Mesenchymal stem cell (in vitro differentiated cells and primary cell): ENCODE measurements at regions not wholly inside any gene's neighbourhood (a gene's known extent, or its start where the extent isn't known, plus 50 kb on each side); places are given as distances from the start of the nearest gene placed in this dataset.

Experiments used
- DNase-seq: peaks from one replicate; pipeline ENCODE4 v3.0.0-alpha.2; 2013
- H2AFZ ChIP-seq: one replicate; pipeline ENCODE4 v1.6.1; 2013; ENCODE audit warnings: low read depth, mild to moderate bottlenecking, control low read depth, inconsistent platforms, low read length, moderate library complexity
- H2AK5ac ChIP-seq: 2 replicates; pipeline ENCODE4 v1.6.1; 2013; ENCODE audit warnings: low read length, moderate library complexity, mild to moderate bottlenecking, inconsistent platforms; ENCODE audit not compliant: severe bottlenecking
- H2BK120ac ChIP-seq: one replicate; pipeline ENCODE4 v1.6.1; 2013; ENCODE audit warnings: low read depth, mild to moderate bottlenecking, inconsistent platforms, low read length, moderate library complexity
- H2BK12ac ChIP-seq, 2 experiments: one replicate each; pipeline ENCODE4 v1.6.1; 2013; ENCODE audit warnings: inconsistent platforms in 2 of 2, low read length in 2 of 2, mild to moderate bottlenecking in 2 of 2, moderate library complexity in 2 of 2, control low read depth in 1 of 2
- H2BK15ac ChIP-seq: one replicate; pipeline ENCODE4 v1.6.1; 2013; ENCODE audit warnings: mild to moderate bottlenecking, low read depth, inconsistent platforms; ENCODE audit not compliant: poor library complexity, severe bottlenecking
- H2BK5ac ChIP-seq: 2 replicates; pipeline ENCODE4 v1.6.1; 2013; ENCODE audit warnings: low read depth, mild to moderate bottlenecking, low read length, control low read depth, inconsistent platforms; ENCODE audit not compliant: poor library complexity, severe bottlenecking
- H3K14ac ChIP-seq, 2 experiments: one replicate each; pipeline ENCODE4 v1.6.1; 2013; ENCODE audit warnings: inconsistent platforms in 2 of 2, low read length in 2 of 2, control low read depth in 1 of 2, mild to moderate bottlenecking in 1 of 2, moderate library complexity in 1 of 2
- H3K18ac ChIP-seq, 2 experiments: one replicate each; pipeline ENCODE4 v1.6.1; 2013; ENCODE audit warnings: inconsistent platforms in 2 of 2, low read length in 2 of 2, control low read depth in 1 of 2, low read depth in 1 of 2, mild to moderate bottlenecking in 1 of 2
- H3K23ac ChIP-seq, 2 experiments: one replicate each; pipeline ENCODE4 v1.6.1; 2013; ENCODE audit warnings: inconsistent platforms in 2 of 2, low read length in 2 of 2, mild to moderate bottlenecking in 2 of 2, moderate library complexity in 2 of 2, control low read depth in 1 of 2
- H3K27ac ChIP-seq: 2 replicates; pipeline ENCODE4 v1.5.1; 2013; ENCODE audit warnings: mild to moderate bottlenecking, moderate library complexity, low read length, control low read depth, inconsistent platforms; ENCODE audit not compliant: poor library complexity, severe bottlenecking
- H3K27me3 ChIP-seq, 2 experiments: 2 replicates each; pipeline versions ENCODE4 v1.6.1 to v1.7.0; 2013; ENCODE audit warnings: low read length in 2 of 2, mild to moderate bottlenecking in 2 of 2, moderate library complexity in 2 of 2, control low read depth in 1 of 2, inconsistent platforms in 1 of 2; ENCODE audit not compliant: control insufficient read depth in 1 of 2, insufficient read depth in 1 of 2
- H3K36me3 ChIP-seq, 2 experiments: 2 replicates each; pipeline versions ENCODE4 v1.6.1 to v1.7.0; 2013; ENCODE audit warnings: low read length in 2 of 2, control low read depth in 1 of 2, inconsistent platforms in 1 of 2, low read depth in 1 of 2, mild to moderate bottlenecking in 1 of 2; ENCODE audit not compliant: insufficient read depth in 2 of 2, control insufficient read depth in 1 of 2
- H3K4ac ChIP-seq, 2 experiments: one replicate each; pipeline ENCODE4 v1.6.1; 2013; ENCODE audit warnings: inconsistent platforms in 2 of 2, low read length in 2 of 2, mild to moderate bottlenecking in 2 of 2, moderate library complexity in 2 of 2, control low read depth in 1 of 2, low read depth in 1 of 2
- H3K4me1 ChIP-seq: 2 replicates; pipeline ENCODE4 v1.6.1; 2013; ENCODE audit warnings: low read depth, low read length, control low read depth; ENCODE audit not compliant: control insufficient read depth, insufficient read depth
- H3K4me2 ChIP-seq: 2 replicates; pipeline ENCODE4 v1.6.1; 2013; ENCODE audit warnings: low read length, mild to moderate bottlenecking, inconsistent platforms; ENCODE audit not compliant: poor library complexity, severe bottlenecking
- H3K4me3 ChIP-seq, 2 experiments: 2 replicates each; pipeline versions ENCODE4 v1.5.1 to v1.7.0; 2013; ENCODE audit warnings: low read length in 2 of 2, mild to moderate bottlenecking in 2 of 2, control low read depth in 1 of 2, low read depth in 1 of 2; ENCODE audit not compliant: insufficient read depth in 1 of 2
- H3K79me1 ChIP-seq: replicated peaks from 2 replicates; pipeline ENCODE4 v1.6.1; 2013; ENCODE audit warnings: mild to moderate bottlenecking, control low read depth, low read length, inconsistent platforms; ENCODE audit not compliant: poor library complexity, severe bottlenecking
- H3K9ac ChIP-seq: 2 replicates; pipeline ENCODE4 v1.7.0; 2013; ENCODE audit warnings: mild to moderate bottlenecking, low read length, moderate library complexity
- H3K9me3 ChIP-seq: 2 replicates; pipeline ENCODE4 v1.7.0; 2013; ENCODE audit warnings: mild to moderate bottlenecking, low read length; ENCODE audit not compliant: control insufficient read depth
- H4K8ac ChIP-seq: one replicate; pipeline ENCODE4 v1.6.1; 2013; ENCODE audit warnings: inconsistent platforms, mild to moderate bottlenecking, low read length, moderate library complexity
- H4K91ac ChIP-seq: one replicate; pipeline ENCODE4 v1.6.1; 2013; ENCODE audit warnings: mild to moderate bottlenecking, low read length, inconsistent platforms
- WGBS: methylation state at CpG from one replicate; pipeline ENCODE4 v1.1.7; 2013; ENCODE audit warnings: mixed read lengths; 5-methylcytosine and 5-hydroxymethylcytosine counted together

- Histone ChIP-seq H2BK5ac (no peak overlapping the region), H3K4me1 (no peaks in the 10 kb centered on the region), H2BK12ac (no peak overlapping the region), H3K36me3 (no peaks in the 10 kb centered on the region), H3K18ac (no peak overlapping the region), H3K27me3 (no peaks in the 10 kb centered on the region), H2AFZ (no peak overlapping the region), H4K91ac (no peak overlapping the region), H3K4me2 (no peak overlapping the region), H4K8ac (no peak overlapping the region), H3K4ac (no peak overlapping the region), H2BK120ac (no peak overlapping the region), H3K4me3 (no peak overlapping the region), H3K9me3 (no peaks in the 10 kb centered on the region), H2BK15ac (no peak overlapping the region), H2AK5ac (no peak overlapping the region), H3K27ac (no peak overlapping the region), H3K79me1 (no peaks in the 10 kb centered on the region), H3K9ac (no peak overlapping the region), H3K23ac (no peak overlapping the region), H3K14ac (no peak overlapping the region)
- WGBS, result 92% methylated on average over 1 of the region's 1 CpG
- no peak for DNase-seq
Observed at GRCh38 chr7:8380130-8380529, 53.3 kb upstream of the NXPH1 start.

DNA sequence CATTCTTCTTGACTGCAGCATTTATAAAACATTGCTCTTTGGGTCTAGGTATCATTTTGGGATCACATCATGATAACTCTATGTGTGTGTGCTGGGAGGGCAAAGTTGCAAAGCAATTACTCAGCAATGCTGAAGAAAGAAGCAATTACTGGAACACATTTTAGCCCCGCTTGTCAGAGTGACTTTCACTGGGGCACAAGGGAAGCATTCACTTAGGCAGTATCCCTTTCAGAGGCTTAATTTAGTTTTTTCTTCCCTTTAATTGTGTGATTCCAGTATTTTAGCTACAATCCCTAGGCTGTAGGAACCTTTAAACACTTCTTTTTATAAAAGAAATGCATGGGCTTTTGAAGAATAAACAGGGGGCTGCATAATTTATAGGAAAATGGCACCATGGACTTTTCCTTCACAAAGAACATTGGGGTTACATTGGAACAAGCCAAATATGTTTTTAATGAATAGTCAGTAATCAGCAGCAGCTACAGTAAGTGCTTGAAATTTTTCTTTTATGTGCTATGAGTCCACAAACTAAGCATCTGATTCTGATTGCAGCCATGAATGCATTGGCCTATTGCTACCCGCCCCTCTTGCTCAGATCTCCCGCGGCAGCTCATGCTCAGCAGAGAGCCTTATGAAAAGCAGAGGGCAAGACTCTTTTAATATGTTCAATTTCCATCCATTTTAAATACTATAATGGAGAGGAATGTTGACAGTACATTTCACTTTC, 51.2 kb upstream of the NXPH1 start:
- 100% methylated on average over 2 of the region's 4 CpGs for WGBS
- H3K4me1 ChIP-seq, result no peaks in the 10 kb centered on the region

More for the DNA sequence above, 51.2 kb upstream of the NXPH1 start:
- H2BK5ac ChIP-seq, result no peak overlapping the region
- no peak overlapping the region for H3K23ac ChIP-seq
- no peak for DNase-seq
- no peak overlapping the region for H3K4me3 ChIP-seq
- no peak overlapping the region for H3K4me2 ChIP-seq
- no peak overlapping the region for H4K8ac ChIP-seq
- no peak overlapping the region for H2AK5ac ChIP-seq
- no peak overlapping the region for H2BK15ac ChIP-seq
- H3K27ac ChIP-seq, result no peak overlapping the region
- no peak overlapping the region for H4K91ac ChIP-seq
- H2BK12ac ChIP-seq, result no peak overlapping the region
- no peak overlapping the region for H3K9ac ChIP-seq
- no peak overlapping the region for H2BK120ac ChIP-seq
- no peak overlapping the region for H3K4ac ChIP-seq
- H3K14ac ChIP-seq, result no peak overlapping the region
- no peak overlapping the region for H2AFZ ChIP-seq
- no peak overlapping the region for H3K18ac ChIP-seq
- H3K9me3 ChIP-seq, result no peaks in the 10 kb centered on the region
- H3K79me1 ChIP-seq, result no peaks in the 10 kb centered on the region
- no peaks in the 10 kb centered on the region for H3K36me3 ChIP-seq
- no peaks in the 10 kb centered on the region for H3K27me3 ChIP-seq
